GM18951 (cell line): ENCODE measurements at regions not wholly inside any gene's neighbourhood (a gene's known extent, or its start where the extent isn't known, plus 50 kb on each side); places are given as distances from the start of the nearest gene placed in this dataset.

Source experiments
- POLR2A ChIP-seq: IDR thresholded peaks from 4 replicates; pipeline ENCODE4 v1.6.1; 2011; ENCODE audit warnings: mild to moderate bottlenecking; ENCODE audit not compliant: insufficient read length, insufficient read depth; ENCODE audit errors: extremely low read depth
- in situ Hi-C: fragments of 300-500 bp; cut with MboI; formaldehyde crosslinking; loops from one replicate; pipeline ENCODE4 v1.12.0; 2022; ENCODE audit warnings: low sequenced_read_pairs, mixed read lengths, inconsistent platforms; ENCODE audit not compliant: unreplicated experiment

GRCh38 chr5:28219539-28219938, 1181.2 kb upstream of the CDH9 start:
- in situ Hi-C loops, result no loop called here
- TF ChIP-seq POLR2A, result no peak

DNA sequence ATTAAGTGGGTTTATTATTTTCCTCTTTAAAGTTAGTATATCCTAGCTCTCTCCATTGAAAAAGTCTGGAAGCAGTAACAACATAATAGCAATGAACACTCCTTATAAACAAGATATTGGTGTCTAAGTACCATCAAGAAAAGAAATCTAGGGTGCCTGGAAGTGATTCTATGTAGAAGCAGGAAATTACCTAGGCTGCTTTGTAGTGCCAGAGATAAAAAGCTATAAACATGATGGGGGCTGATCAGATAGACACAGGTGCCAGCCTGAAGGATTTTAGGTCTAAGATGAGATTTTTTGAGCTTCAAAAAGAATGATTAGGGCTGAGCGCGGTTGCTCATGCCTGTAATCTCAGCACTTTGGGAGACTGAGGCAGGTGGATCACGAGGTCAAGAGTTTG, 1179.3 kb upstream of the CDH9 start:
- in situ Hi-C loops, result no loop called here
- no peak for TF ChIP-seq POLR2A

GRCh38 chr5:28216939-28217360, 1178.6 kb upstream of the CDH9 start:
- in situ Hi-C loops, result no loop called here
- TF ChIP-seq POLR2A, result no peak

DNA sequence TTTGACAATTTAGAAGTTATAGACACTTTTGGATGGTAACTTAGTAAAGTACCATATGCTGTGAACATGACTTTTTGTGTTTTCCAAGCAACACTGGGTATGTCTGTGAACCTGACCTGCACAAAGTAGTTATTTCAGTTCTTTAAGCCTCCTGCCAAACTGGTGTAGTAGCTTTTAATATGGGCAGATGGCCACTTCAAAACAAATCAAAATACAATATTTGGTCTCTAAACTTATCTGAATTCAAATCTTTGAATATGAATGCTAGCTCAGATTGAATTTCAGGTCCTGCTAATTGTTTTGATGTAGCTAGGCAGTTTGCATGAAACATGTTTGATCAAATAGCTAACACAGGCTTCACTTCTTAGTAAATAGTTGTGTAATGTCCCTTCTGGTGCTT, 1176.7 kb upstream of the CDH9 start:
- in situ Hi-C loops, result no loop called here
- no peak for TF ChIP-seq POLR2A

- TF ChIP-seq POLR2A, result no peak
- in situ Hi-C loops, result no loop called here
Measured at GRCh38 chr5:28214292-28214691, 1175.9 kb upstream of the CDH9 start.

GRCh38 chr5:28208356-28208755, 1170.0 kb upstream of the CDH9 start:
- in situ Hi-C loops, result no loop called here
- no peak for TF ChIP-seq POLR2A

- in situ Hi-C loops, result no loop called here
- TF ChIP-seq POLR2A, result no peak
Measured at GRCh38 chr5:28190011-28190410, 1151.6 kb upstream of the CDH9 start.

GRCh38 chr5:28174691-28175090, 1136.3 kb upstream of the CDH9 start:
- no peak for TF ChIP-seq POLR2A
- in situ Hi-C loops, result no loop called here

GRCh38 chr5:28165096-28165495, 1126.7 kb upstream of the CDH9 start:
- in situ Hi-C loops, result no loop called here
- TF ChIP-seq POLR2A, result no peak

GRCh38 chr5:28164568-28164967, 1126.2 kb upstream of the CDH9 start:
- TF ChIP-seq POLR2A, result no peak
- in situ Hi-C loops, result no loop called here

DNA sequence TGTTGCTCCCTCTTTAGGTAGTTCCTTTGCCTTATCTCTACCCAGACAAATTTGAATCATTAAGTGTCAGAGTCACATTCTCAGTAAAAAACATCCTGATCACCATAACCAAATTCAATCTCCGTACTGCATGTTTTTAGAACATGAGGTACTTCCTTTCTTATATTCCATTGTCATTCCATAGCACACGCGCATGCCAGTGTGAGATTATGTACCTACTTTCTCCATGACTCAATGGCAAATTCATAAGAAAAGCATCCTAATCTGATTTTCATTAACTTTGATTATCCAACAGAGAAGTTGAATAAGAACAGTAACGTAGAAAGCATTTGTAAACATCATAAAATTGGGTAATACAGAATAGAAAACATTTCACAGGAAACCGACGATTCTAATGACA, 1118.6 kb upstream of the CDH9 start:
- in situ Hi-C loops, result no loop called here
- TF ChIP-seq POLR2A, result no peak

GRCh38 chr5:28143519-28143918, 1105.1 kb upstream of the CDH9 start:
- TF ChIP-seq POLR2A, result no peak
- in situ Hi-C loops, result no loop called here

GRCh38 chr5:28132151-28132550, 1093.8 kb upstream of the CDH9 start:
- in situ Hi-C loops, result no loop called here
- no peak for TF ChIP-seq POLR2A

GRCh38 chr5:28117691-28118090, 1079.3 kb upstream of the CDH9 start:
- no peak for TF ChIP-seq POLR2A
- in situ Hi-C loops, result no loop called here

DNA sequence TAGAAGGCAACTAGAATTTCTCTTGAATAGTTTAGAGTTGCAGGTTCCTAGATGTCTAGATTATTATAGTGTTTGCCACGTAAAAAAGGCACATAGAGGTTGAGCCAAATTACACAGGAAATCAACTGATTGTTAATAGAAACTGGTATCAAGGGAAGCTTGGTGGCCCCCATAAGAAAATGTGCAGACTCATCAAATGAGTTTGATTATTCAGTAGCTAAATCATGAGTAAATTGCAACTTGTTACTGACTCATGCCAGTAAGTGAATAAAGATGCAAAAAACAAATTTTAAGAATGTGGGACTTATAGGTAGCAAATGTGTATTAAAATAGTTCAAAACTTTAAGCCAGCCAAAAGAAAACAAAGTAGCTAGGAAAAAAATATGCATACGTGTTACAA, 1078.9 kb upstream of the CDH9 start:
- in situ Hi-C loops, result no loop called here
- no peak for TF ChIP-seq POLR2A
